HCT116 (cell line): ENCODE measurements at regions not wholly inside any gene's neighbourhood (a gene's known extent, or its start where the extent isn't known, plus 50 kb on each side); places are given as distances from the start of the nearest gene placed in this dataset.

Source experiments
- ATAC-seq: fragments of 200-7000 bp; cut with Tn5 transposase; 2 replicates; pipeline ENCODE4 v1.9.1; 2020; ENCODE audit warnings: mild to moderate bottlenecking, moderate library complexity
- BruUV-seq: library from RNA; stranded (reverse); fragments of 400-500 nt; replicated peaks from 2 replicates; lab custom pipeline; 2021; lab: Mats Ljungman, UMichigan
- CTCF ChIA-PET: fragments of 300-600 bp; sonication (Branson Sonifier 250); formaldehyde crosslinking; loops from one replicate; lab custom pipeline; 2021; ENCODE audit warnings: antibody characterized with exemption; lab: Charles Lee
- POLR2A ChIA-PET: fragments of 300-600, 350-600 bp; sonication (Branson Sonifier 250); formaldehyde crosslinking; loops from one replicate; lab custom pipeline; 2021; ENCODE audit warnings: antibody characterized with exemption; lab: Charles Lee
- RAD21 ChIA-PET, 2 experiments: fragments of 300-600 bp; sonication (Branson Sonifier 250); formaldehyde crosslinking; loops; one replicate each; lab custom pipeline; 2023; ENCODE audit warnings: low total read pairs in 2 of 2; ENCODE audit not compliant: uncharacterized antibody in 2 of 2, unreplicated experiment in 2 of 2, low non-redundant PET in 1 of 2; lab: Charles Lee
- DNase-seq: peaks from one replicate; pipeline ENCODE4 v3.0.0-alpha.2; 2010; ENCODE audit warnings: low read depth, low spot score
- H2AFZ ChIP-seq: fragments of 200-600 bp; shearing (Covaris generic), sonication (generic); 2 replicates; pipeline ENCODE4 v1.6.1; 2017; ENCODE audit warnings: low read depth, mixed run types, mixed read lengths, antibody characterized with exemption, low read length; ENCODE audit not compliant: poor library complexity, severe bottlenecking
- H3K27ac ChIP-seq: 2 replicates; pipeline ENCODE4 v1.5.1; 2012; ENCODE audit warnings: low read depth, low read length
- H3K27me3 ChIP-seq: fragments of 200-600 bp; sonication (generic); 2 replicates; pipeline ENCODE4 v1.6.1; 2016; ENCODE audit warnings: mixed run types, low read length, mixed read lengths; ENCODE audit not compliant: insufficient read depth
- H3K36me3 ChIP-seq, 2 experiments: fragments of 200-500 bp in 1 of 2; fragments of 200-600 bp in 1 of 2; sonication (Bioruptor generic) in 1 of 2; sonication (generic) in 1 of 2; 2 replicates each; pipeline versions ENCODE4 v1.5.1 to v1.6.1; 2014 to 2016; ENCODE audit warnings: low read length in 2 of 2, inconsistent platforms in 1 of 2, mixed read lengths in 1 of 2, mixed run types in 1 of 2; ENCODE audit not compliant: insufficient read depth in 2 of 2, control insufficient read depth in 1 of 2
- H3K4me1 ChIP-seq, 2 experiments: fragments of 200-600 bp in 1 of 2; sonication (generic) in 1 of 2; 2 replicates each; pipeline versions ENCODE4 v1.5.1 to v1.6.1; 2012 to 2017; ENCODE audit warnings: low read length in 2 of 2, inconsistent platforms in 1 of 2, mild to moderate bottlenecking in 1 of 2, mixed read lengths in 1 of 2, mixed run types in 1 of 2, moderate library complexity in 1 of 2; ENCODE audit not compliant: insufficient read depth in 2 of 2, control insufficient read depth in 1 of 2
- H3K4me2 ChIP-seq: fragments of 200-600 bp; sonication (generic); 2 replicates; pipeline ENCODE4 v1.6.1; 2017; ENCODE audit warnings: mixed run types, low read length, mixed read lengths
- H3K4me3 ChIP-seq, 2 experiments: fragments of 200-600 bp in 1 of 2; sonication (generic) in 1 of 2; replicated peaks in 1 of 2; 2 replicates each; pipeline ENCODE4 v1.5.1; 2011 to 2016; ENCODE audit warnings: low read length in 2 of 2, control low read depth in 1 of 2, low read depth in 1 of 2, mild to moderate bottlenecking in 1 of 2, mixed read lengths in 1 of 2, mixed run types in 1 of 2
- H3K79me2 ChIP-seq: fragments of 200-600 bp; sonication (generic); 2 replicates; pipeline ENCODE4 v1.6.1; 2017; ENCODE audit warnings: mild to moderate bottlenecking, mixed run types, low read length, moderate library complexity, mixed read lengths; ENCODE audit not compliant: insufficient read depth
- H3K9ac ChIP-seq: fragments of 200-600 bp; sonication (generic); 2 replicates; pipeline ENCODE4 v1.6.1; 2016; ENCODE audit warnings: low read length, mixed read lengths
- H3K9me2 ChIP-seq: fragments of 200-600 bp; sonication (generic), shearing (Covaris generic); 2 replicates; pipeline ENCODE4 v1.6.1; 2017; ENCODE audit warnings: mixed run types, mild to moderate bottlenecking, moderate library complexity; ENCODE audit not compliant: insufficient read depth
- H3K9me3 ChIP-seq, 2 experiments: fragments of 200-500 bp in 1 of 2; fragments of 200-600 bp in 1 of 2; sonication (Bioruptor generic) in 1 of 2; sonication (generic) in 1 of 2; 2 replicates each; pipeline ENCODE4 v1.6.1; 2014 to 2017; ENCODE audit warnings: low read length in 2 of 2, mixed read lengths in 2 of 2, inconsistent platforms in 1 of 2, low read depth in 1 of 2, mild to moderate bottlenecking in 1 of 2, mixed run types in 1 of 2, moderate library complexity in 1 of 2; ENCODE audit not compliant: control insufficient read depth in 1 of 2, insufficient read depth in 1 of 2
- H4K20me1 ChIP-seq: fragments of 200-600 bp; sonication (generic), shearing (Covaris generic); 2 replicates; pipeline ENCODE4 v1.6.1; 2017; ENCODE audit warnings: mixed run types, mild to moderate bottlenecking, moderate library complexity; ENCODE audit not compliant: insufficient read depth
- CEBPB ChIP-seq: IDR thresholded peaks from 2 replicates; pipeline ENCODE4 v1.6.1; 2012; ENCODE audit warnings: low read depth
- CTCF ChIP-seq, 3 experiments: fragments of 200-600 bp in 1 of 3; sonication (generic) in 1 of 3; IDR thresholded peaks in 2 of 3; conservative IDR thresholded peaks in 1 of 3; 2 replicates each; pipeline ENCODE4 v1.5.1; 2012 to 2017; ENCODE audit warnings: low read depth in 2 of 3, low read length in 2 of 3, antibody characterized with exemption in 1 of 3, borderline replicate concordance in 1 of 3, control low read depth in 1 of 3, mild to moderate bottlenecking in 1 of 3, mixed read lengths in 1 of 3, mixed run types in 1 of 3, moderate library complexity in 1 of 3; ENCODE audit not compliant: insufficient read depth in 1 of 3
- EGR1 ChIP-seq: IDR thresholded peaks from 2 replicates; pipeline ENCODE4 v1.6.1; 2012; ENCODE audit warnings: low read depth
- EZH2 ChIP-seq: fragments of 200-600 bp; sonication (generic); IDR thresholded peaks from 2 replicates; pipeline ENCODE4 v1.6.1; 2017; ENCODE audit warnings: antibody characterized with exemption, mixed run types
- FOSL1 ChIP-seq: IDR thresholded peaks from 2 replicates; pipeline ENCODE4 v1.6.1; 2012; ENCODE audit warnings: low read depth
- POLR2A ChIP-seq: IDR thresholded peaks from 2 replicates; pipeline ENCODE4 v1.7.0; 2011; ENCODE audit warnings: borderline replicate concordance; ENCODE audit not compliant: insufficient read depth, insufficient read length; ENCODE audit errors: extremely low read depth
- POLR2AphosphoS5 ChIP-seq: IDR thresholded peaks from 2 replicates; pipeline ENCODE4 v1.6.1; 2011; ENCODE audit warnings: mild to moderate bottlenecking, low read depth, low read length, moderate library complexity
- RAD21 ChIP-seq: IDR thresholded peaks from 2 replicates; pipeline ENCODE4 v1.6.1; 2012; ENCODE audit warnings: low read depth, mild to moderate bottlenecking
- REST ChIP-seq: IDR thresholded peaks from 2 replicates; pipeline ENCODE4 v1.6.1; 2012; ENCODE audit warnings: low read depth
- SP1 ChIP-seq: IDR thresholded peaks from 2 replicates; pipeline ENCODE4 v1.6.1; 2012; ENCODE audit warnings: low read depth
- TCF7L2 ChIP-seq: IDR thresholded peaks from 2 replicates; pipeline ENCODE4 v1.7.0; 2011; ENCODE audit warnings: borderline replicate concordance, inconsistent platforms; ENCODE audit not compliant: insufficient read depth, insufficient read length; ENCODE audit errors: extremely low read depth
- YY1 ChIP-seq: IDR thresholded peaks from 2 replicates; pipeline ENCODE4 v1.6.1; 2011; ENCODE audit warnings: low read length, low read depth, moderate library complexity, mild to moderate bottlenecking; ENCODE audit not compliant: insufficient replicate concordance; ENCODE audit errors: extremely low read depth
- ZFX ChIP-seq: fragments of 450-650 bp; IDR thresholded peaks from 2 replicates; pipeline ENCODE4 v1.6.1; 2017
- ZNF274 ChIP-seq: fragments of 200-500 bp; sonication (Bioruptor generic); IDR thresholded peaks from 2 replicates; pipeline ENCODE4 v1.6.1; 2014; ENCODE audit warnings: mild to moderate bottlenecking, low read depth, low read length, inconsistent platforms
- intact Hi-C: fragments of 100-400 bp; cut with micrococcal nuclease; formaldehyde crosslinking; loops from 2 replicates; pipeline ENCODE4 v1.10.0; 2022
- TF ChIP-seq, protein P1 (sequence below): IDR thresholded peaks from 2 replicates; pipeline ENCODE4 v1.6.1; 2011; ENCODE audit warnings: mild to moderate bottlenecking, low read length, moderate library complexity; ENCODE audit not compliant: insufficient replicate concordance; ENCODE audit errors: extremely low read depth

- Histone ChIP-seq H3K9ac (no peak overlapping the region), H2AFZ (no peak overlapping the region), H3K27ac (no peak overlapping the region), H4K20me1 (no peaks in the 10 kb centered on the region), H3K4me3 (no peak overlapping the region), H3K9me2 (no peaks in the 10 kb centered on the region), H3K4me2 (no peak overlapping the region), H3K79me2 (no peaks in the 10 kb centered on the region), H3K36me3 (no peaks in the 10 kb centered on the region), H3K27me3 (no peaks in the 10 kb centered on the region), H3K4me1 (no peaks in the 10 kb centered on the region), H3K9me3 (no peaks in the 10 kb centered on the region)
- no peak for ATAC-seq
- ChIA-PET POLR2A (no interaction called here), RAD21 (no interaction called here), CTCF (no interaction called here)
- TF ChIP-seq TCF7L2 (no peak), ZFX (no peak), RAD21 (no peak), REST (no peak), YY1 (no peak), POLR2A (no peak), EGR1 (no peak), ZNF274 (no peak), CTCF (IDR thresholded peaks at IDR 0.05 in 2 of 3, conservative IDR thresholded peaks at IDR 0.05 in 1 of 3; ENCODE audit: borderline replicate concordance in 1 of 3, insufficient read depth in 1 of 3, low read depth in 2 of 3, low read length in 2 of 3) (no peak), EZH2 (no peak), FOSL1 (no peak), SP1 (no peak), POLR2AphosphoS5 (no peak), CEBPB (no peak)
- TF ChIP-seq, protein P1, sequence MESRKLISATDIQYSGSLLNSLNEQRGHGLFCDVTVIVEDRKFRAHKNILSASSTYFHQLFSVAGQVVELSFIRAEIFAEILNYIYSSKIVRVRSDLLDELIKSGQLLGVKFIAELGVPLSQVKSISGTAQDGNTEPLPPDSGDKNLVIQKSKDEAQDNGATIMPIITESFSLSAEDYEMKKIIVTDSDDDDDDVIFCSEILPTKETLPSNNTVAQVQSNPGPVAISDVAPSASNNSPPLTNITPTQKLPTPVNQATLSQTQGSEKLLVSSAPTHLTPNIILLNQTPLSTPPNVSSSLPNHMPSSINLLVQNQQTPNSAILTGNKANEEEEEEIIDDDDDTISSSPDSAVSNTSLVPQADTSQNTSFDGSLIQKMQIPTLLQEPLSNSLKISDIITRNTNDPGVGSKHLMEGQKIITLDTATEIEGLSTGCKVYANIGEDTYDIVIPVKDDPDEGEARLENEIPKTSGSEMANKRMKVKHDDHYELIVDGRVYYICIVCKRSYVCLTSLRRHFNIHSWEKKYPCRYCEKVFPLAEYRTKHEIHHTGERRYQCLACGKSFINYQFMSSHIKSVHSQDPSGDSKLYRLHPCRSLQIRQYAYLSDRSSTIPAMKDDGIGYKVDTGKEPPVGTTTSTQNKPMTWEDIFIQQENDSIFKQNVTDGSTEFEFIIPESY = no peak
- BruUV-seq = no TSS peak
- intact Hi-C loops = no loop called here
- no peak for DNase-seq
Measured at GRCh38 chr12:73902260-73902659, 635.4 kb upstream of the ATXN7L3B start.
